NB4 (cell line): ENCODE measurements at regions not wholly inside any gene's neighbourhood (a gene's known extent, or its start where the extent isn't known, plus 50 kb on each side); places are given as distances from the start of the nearest gene placed in this dataset.

Experiments used
- CTCF ChIP-seq: IDR thresholded peaks from one replicate; pipeline ENCODE4 v1.5.1; 2012; ENCODE audit warnings: low read depth, low read length
- MYC ChIP-seq: IDR thresholded peaks from 2 replicates; pipeline ENCODE4 v1.6.1; 2011; ENCODE audit warnings: low read depth, low read length
- POLR2A ChIP-seq: IDR thresholded peaks from 2 replicates; pipeline ENCODE4 v1.6.1; 2011; ENCODE audit warnings: mild to moderate bottlenecking; ENCODE audit not compliant: insufficient read length; ENCODE audit errors: extremely low read depth

- TF ChIP-seq CTCF: no peak
- TF ChIP-seq POLR2A: no peak
- no peak for TF ChIP-seq MYC
These were observed 113.6 kb upstream of the BTG1 start for GRCh38 chr12:92259291-92259690.
